HUES64 (cell line): ENCODE measurements at regions not wholly inside any gene's neighbourhood (a gene's known extent, or its start where the extent isn't known, plus 50 kb on each side); places are given as distances from the start of the nearest gene placed in this dataset.
A peak's percentile ranks its signal among the peaks of the same experiment; 100 is the strongest.

Source experiments
- H3K27ac ChIP-seq: 2 replicates; pipeline ENCODE4 v1.7.0; 2013; ENCODE audit warnings: low read depth, low read length, inconsistent platforms
- H3K27me3 ChIP-seq: 2 replicates; pipeline ENCODE4 v1.6.1; 2013; ENCODE audit warnings: mild to moderate bottlenecking, low read length; ENCODE audit not compliant: insufficient read depth
- H3K36me3 ChIP-seq: 2 replicates; pipeline ENCODE4 v1.6.1; 2013; ENCODE audit warnings: mild to moderate bottlenecking, low read length; ENCODE audit not compliant: insufficient read depth
- H3K4me1 ChIP-seq: 2 replicates; pipeline ENCODE4 v1.6.1; 2013; ENCODE audit warnings: mild to moderate bottlenecking, low read length, moderate library complexity; ENCODE audit not compliant: insufficient read depth
- H3K4me3 ChIP-seq: 2 replicates; pipeline ENCODE4 v1.5.1; 2013; ENCODE audit warnings: mild to moderate bottlenecking, low read length, moderate library complexity
- H3K9ac ChIP-seq: 2 replicates; pipeline ENCODE4 v1.6.1; 2013; ENCODE audit warnings: mild to moderate bottlenecking, low read depth, low read length
- H3K9me3 ChIP-seq: 2 replicates; pipeline ENCODE4 v1.6.1; 2013; ENCODE audit warnings: low read depth, low read length; ENCODE audit not compliant: insufficient read depth
- WGBS: fragments of 150-250, 120-280 bp; methylation state at CpG from one replicate; pipeline ENCODE4 v1.1.7; 2013; ENCODE audit warnings: missing lambda C conversion rate; 5-methylcytosine and 5-hydroxymethylcytosine counted together

DNA sequence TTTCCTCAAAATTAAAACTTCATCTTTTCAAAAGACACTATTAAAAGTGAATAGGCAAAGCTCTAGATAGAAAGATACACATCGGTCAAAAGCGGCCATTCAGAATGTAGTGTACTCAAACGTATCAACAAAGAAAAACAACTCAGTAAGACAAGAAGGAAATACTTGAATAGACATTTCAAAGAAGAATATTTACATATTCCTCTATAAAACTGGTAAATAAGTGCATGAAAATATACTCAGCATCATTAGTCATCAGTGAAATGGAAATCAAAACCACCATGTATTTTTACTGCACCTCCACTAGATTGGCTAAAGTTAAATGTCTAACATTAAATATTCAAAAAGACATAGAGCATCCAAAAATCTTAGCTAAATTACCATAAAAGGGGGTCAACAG, 551.1 kb upstream of the SORCS1 start:
- Histone ChIP-seq H3K36me3 (no peaks in the 10 kb centered on the region), H3K27ac (no peak overlapping the region), H3K4me1 (no peaks in the 10 kb centered on the region), H3K4me3 (no peak overlapping the region), H3K27me3 (no peaks in the 10 kb centered on the region), H3K9me3 (no peaks in the 10 kb centered on the region), H3K9ac (no peak overlapping the region)
- WGBS: no CpG with 5 or more reads among the region's 3 CpGs

DNA sequence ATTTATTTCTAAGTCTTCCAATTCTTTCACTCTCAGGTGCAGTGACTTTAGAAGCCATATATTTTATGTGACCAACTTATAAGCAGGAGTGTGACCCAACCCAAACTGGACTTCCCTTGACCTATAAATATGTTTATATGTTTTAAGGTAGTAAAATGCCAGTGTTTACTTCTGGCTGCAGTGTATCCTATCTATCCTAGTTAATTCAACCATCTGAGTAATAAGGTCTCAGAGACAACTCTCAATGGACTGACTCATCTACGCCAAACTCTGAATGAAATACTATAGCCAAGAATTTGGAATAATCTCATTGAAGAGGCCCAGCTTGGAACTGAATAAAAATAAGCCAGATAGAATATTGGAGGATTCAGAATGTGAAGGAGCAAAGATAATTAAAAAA, 544.5 kb upstream of the SORCS1 start:
- no peaks in the 10 kb centered on the region for H3K36me3 ChIP-seq
- no peak overlapping the region for H3K4me3 ChIP-seq
- no peaks in the 10 kb centered on the region for H3K9me3 ChIP-seq
- 100% methylated on average over 1 of the region's 1 CpG for WGBS
- H3K27ac ChIP-seq: no peak overlapping the region
- H3K9ac ChIP-seq: no peak overlapping the region
- no peaks in the 10 kb centered on the region for H3K27me3 ChIP-seq
- H3K4me1 ChIP-seq: no peaks in the 10 kb centered on the region

DNA sequence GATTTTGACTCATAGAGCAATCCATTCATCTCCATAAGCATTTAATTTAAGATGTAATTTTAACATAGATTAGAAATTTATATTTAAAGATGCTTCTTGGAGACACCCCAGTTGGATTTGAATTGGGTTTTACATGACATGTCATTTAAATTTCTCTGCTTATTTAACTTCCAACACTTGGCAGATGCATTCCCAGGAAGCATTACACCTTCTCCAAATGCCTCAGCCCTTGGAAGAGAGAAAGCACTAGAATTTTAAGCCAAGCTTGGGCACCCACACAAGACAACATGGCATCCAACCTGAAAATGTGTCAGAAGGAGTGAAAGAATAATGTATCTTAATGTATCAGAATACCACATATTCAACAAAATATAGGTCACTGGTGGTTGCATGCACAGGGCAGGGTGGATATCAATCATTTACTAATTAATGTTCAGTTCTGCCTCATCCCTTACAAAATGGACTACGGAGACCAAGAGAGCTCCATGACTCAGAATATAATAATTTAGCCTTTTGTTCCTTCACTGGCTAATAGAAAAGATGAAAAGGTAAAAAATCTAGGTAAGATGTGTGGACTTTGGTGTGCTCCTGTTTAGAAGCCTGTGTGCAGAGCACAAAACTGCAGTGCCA, 541.7 kb upstream of the SORCS1 start:
- Histone ChIP-seq H3K9ac (no peak overlapping the region), H3K27ac (no peak overlapping the region), H3K27me3 (no peaks in the 10 kb centered on the region), H3K36me3 (no peaks in the 10 kb centered on the region), H3K4me1 (no peaks in the 10 kb centered on the region), H3K9me3 (no peaks in the 10 kb centered on the region), H3K4me3 (no peak overlapping the region)
- 100% methylated on average over 1 of the region's 1 CpG for WGBS

DNA sequence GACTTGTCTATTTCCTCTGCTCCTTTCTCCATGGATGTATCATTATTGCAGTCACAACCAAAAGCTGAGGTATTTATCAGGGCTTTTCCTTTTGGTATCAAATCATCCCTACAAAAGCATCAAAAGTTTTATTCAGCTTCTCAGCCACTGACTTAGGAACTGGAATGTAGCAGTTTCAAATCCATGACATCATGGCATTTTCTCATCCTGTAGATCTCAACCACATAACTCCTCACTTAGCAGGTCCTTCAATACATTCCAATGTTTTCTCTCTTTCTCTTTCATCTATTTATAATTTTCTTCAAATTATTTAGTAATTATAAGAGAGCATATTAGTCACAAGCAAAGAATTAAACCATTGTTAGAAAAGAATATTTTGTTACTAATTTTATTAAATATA, 537.4 kb upstream of the SORCS1 start:
- Histone ChIP-seq H3K9me3 (no peaks in the 10 kb centered on the region), H3K9ac (no peak overlapping the region), H3K36me3 (no peaks in the 10 kb centered on the region), H3K4me1 (no peaks in the 10 kb centered on the region), H3K4me3 (no peak overlapping the region), H3K27ac (no peak overlapping the region), H3K27me3 (no peaks in the 10 kb centered on the region)

DNA sequence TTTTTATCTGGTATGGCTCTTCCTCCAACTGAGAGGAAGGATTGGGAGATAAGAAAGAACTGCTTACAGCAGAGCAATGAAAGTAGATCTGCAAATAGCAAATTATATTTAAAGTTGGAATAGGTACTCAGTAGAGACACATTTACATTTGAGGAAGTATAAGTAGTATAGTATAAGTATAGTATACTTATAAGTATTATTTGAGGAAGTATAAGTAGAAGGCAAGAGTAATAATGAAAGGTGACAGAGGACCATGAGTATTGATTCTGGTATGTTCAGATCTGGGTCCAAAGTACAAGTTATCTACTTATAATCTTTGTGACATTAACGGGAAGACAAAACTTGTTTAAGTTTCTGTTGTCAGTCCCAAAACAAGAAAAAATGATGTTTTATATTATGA, 527.6 kb upstream of the SORCS1 start:
- Histone ChIP-seq H3K27ac (no peak overlapping the region), H3K4me3 (no peak overlapping the region), H3K9me3 (no peaks in the 10 kb centered on the region), H3K36me3 (no peaks in the 10 kb centered on the region), H3K27me3 (no peaks in the 10 kb centered on the region), H3K4me1 (no peaks in the 10 kb centered on the region), H3K9ac (no peak overlapping the region)
- no CpG with 5 or more reads among the region's 1 CpG for WGBS

DNA sequence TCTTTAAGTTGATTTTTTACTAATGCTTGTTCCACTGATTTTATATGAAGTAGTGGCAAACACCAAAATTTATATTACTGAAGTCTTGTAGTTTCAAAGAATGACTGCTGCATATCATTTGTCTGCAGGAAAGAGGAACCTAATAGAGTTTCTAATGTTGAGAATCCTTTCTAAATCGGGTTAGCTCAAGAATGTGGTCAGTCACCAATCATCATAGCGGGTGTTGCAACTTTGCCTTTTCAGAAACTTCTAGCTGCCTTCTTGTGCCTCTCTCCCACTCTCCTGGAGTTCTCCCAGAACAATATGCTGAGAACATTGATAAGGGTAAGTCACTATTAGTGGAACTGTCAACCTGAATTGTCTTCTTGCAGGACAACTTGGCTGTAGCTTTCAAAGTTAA, 524.8 kb upstream of the SORCS1 start:
- H3K27ac ChIP-seq: no peak overlapping the region
- H3K27me3 ChIP-seq: no peaks in the 10 kb centered on the region
- no peak overlapping the region for H3K9ac ChIP-seq
- WGBS: 84% methylated on average over 2 of the region's 2 CpGs
- no peaks in the 10 kb centered on the region for H3K4me1 ChIP-seq
- no peaks in the 10 kb centered on the region for H3K9me3 ChIP-seq
- H3K4me3 ChIP-seq: no peak overlapping the region
- no peaks in the 10 kb centered on the region for H3K36me3 ChIP-seq

DNA sequence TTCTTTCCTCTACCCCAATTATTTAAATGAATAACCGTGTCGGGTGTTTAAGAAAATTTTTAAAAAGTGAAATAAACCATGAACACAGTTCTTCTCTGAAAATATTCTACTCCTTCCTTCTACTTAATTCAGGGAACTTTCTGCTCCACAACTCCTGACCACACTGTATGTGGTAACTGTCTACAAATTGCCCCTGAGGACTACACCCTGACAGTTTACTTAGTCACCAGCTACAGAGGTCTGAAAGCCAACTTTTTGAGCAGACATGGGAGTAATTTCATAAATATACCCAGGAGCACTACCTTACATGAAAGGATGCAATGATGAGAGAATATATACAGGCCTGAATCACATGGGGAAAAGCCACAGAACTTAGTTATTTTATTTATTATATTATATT, 523.2 kb upstream of the SORCS1 start:
- no peaks in the 10 kb centered on the region for H3K4me1 ChIP-seq

DNA sequence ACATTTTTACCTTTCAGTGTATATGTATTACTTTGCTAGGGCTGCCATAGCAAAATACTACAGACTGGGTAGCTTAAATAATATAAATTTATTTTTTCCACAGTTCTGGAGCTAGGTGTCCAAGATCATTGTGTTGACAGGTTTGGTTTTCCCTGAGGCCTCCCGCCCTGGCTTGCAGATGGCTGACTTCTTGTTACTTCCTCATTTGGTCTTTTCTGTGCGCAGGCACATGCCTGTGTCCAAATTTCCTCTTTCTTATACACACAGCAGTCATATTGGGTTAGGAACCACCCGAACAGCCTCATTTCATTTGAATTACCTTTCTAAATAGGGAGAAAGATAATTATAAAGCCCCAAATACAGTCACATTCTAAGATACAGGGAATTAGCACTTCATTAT, 521.6 kb upstream of the SORCS1 start:
- Histone ChIP-seq H3K4me1 (no peaks in the 10 kb centered on the region), H3K36me3 (no peaks in the 10 kb centered on the region), H3K4me3 (no peak overlapping the region), H3K27ac (no peak overlapping the region), H3K9ac (no peak overlapping the region), H3K9me3 (no peaks in the 10 kb centered on the region), H3K27me3 (no peaks in the 10 kb centered on the region)
- WGBS: 90% methylated on average over 2 of the region's 3 CpGs

More for the DNA sequence above, 523.2 kb upstream of the SORCS1 start:
- Histone ChIP-seq H3K27me3 (no peaks in the 10 kb centered on the region), H3K9ac (no peak overlapping the region), H3K9me3 (no peaks in the 10 kb centered on the region), H3K4me3 (no peak overlapping the region), H3K36me3 (no peaks in the 10 kb centered on the region), H3K27ac (no peak overlapping the region)
- WGBS: no CpG with 5 or more reads among the region's 2 CpGs

DNA sequence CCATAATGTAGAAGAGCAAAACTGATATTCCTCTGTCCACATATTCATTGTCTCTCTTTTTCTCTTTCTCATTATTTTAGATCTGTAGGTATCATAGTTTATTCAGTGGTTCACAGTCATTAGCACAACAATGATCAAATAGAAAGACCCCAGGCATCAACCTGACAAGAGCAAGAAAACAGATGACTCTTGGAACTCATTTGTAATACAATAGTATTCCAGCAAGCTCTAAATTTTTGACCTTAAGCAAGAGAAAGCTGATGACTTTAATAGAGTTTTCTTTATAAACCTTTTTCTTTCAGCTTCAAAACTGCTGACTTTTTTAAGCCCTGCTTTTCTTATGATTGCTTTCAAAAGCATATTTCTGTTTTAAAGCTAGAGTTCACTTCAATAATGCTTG, 507.5 kb upstream of the SORCS1 start:
- Histone ChIP-seq H3K27ac (peak overlapping the region; percentile 83), H3K9ac (no peak overlapping the region), H3K36me3 (no peaks in the 10 kb centered on the region), H3K4me1 (peaks cover 21% of the 10 kb centered on the region), H3K9me3 (no peaks in the 10 kb centered on the region), H3K4me3 (0 out of 2 replicates have a peak overlapping the region, but pooled peaks have one; percentile 11), H3K27me3 (no peaks in the 10 kb centered on the region)

DNA sequence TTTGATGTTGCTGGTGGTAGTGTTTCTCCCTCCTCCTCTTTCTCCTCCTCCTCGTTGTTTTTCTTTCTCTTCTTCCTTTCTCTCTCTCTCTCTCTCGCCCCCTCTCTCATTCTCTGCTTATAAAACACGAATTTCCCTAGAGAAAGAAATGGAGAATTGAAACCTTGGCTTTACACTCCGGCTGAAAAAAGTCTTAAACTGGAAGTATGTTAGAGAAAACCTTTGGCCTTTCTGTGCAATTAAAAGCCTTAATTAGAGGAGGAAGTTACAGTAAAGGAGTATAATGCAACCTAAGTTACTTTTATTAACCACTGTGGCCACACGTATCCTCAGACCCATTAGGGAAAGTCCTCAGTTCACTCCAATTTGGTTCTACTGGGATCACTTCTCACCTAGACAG, 501.7 kb upstream of the SORCS1 start:
- Histone ChIP-seq H3K27ac (no peak overlapping the region), H3K9me3 (peaks cover 5% of the 10 kb centered on the region; the same call in 1 of the 2 replicates), H3K9ac (no peak overlapping the region), H3K4me3 (no peak overlapping the region), H3K36me3 (no peaks in the 10 kb centered on the region), H3K4me1 (peaks cover 3% of the 10 kb centered on the region), H3K27me3 (no peaks in the 10 kb centered on the region)
- 96% methylated on average over 3 of the region's 5 CpGs for WGBS

DNA sequence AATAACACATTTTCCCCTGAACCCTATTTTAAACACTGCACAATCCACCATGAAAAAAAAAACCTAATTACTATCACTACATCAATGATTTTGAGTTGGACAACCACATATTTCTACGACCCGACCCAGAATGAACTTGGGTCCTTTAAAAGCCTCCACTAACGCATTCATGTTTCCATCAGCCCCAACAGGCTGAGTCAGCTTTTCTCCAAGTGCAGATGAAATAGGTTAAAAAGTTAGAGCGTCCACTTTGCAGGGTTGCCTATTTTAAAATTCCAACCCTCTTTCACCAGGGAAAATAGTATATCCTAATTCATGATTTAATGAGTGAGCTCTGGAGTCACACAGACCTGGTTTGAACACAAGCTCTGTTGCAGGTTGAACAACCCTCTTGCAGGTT, 501.0 kb upstream of the SORCS1 start:
- Histone ChIP-seq H3K27ac (no peak overlapping the region), H3K4me1 (no peaks in the 10 kb centered on the region), H3K9ac (no peak overlapping the region), H3K4me3 (no peak overlapping the region), H3K9me3 (peaks cover 5% of the 10 kb centered on the region; the same call in 1 of the 2 replicates), H3K36me3 (no peaks in the 10 kb centered on the region), H3K27me3 (no peaks in the 10 kb centered on the region)
- WGBS: 99% methylated on average over 3 of the region's 4 CpGs

DNA sequence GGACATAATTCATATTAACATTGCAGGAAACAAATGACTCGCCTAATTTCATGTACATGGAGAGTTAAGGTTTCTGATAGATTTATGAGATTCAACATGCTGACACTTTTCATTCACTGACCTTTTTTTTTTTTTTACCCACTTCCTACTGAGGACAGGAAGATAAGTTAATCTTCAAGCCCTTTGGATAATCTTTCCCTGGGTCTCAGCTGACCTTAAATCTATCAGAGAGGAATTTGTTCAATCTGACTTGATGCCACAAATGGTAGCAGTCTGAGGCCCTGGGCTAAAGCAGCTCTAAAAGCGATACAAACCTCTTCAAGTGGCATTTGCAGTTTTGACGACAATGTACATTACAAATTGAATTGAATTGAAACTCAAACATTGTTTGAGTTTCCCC, 493.3 kb upstream of the SORCS1 start:
- Histone ChIP-seq H3K36me3 (no peaks in the 10 kb centered on the region), H3K9me3 (peaks cover 4% of the 10 kb centered on the region; the same call in 1 of the 2 replicates), H3K4me3 (no peak overlapping the region), H3K27me3 (no peaks in the 10 kb centered on the region), H3K27ac (no peak overlapping the region), H3K9ac (no peak overlapping the region), H3K4me1 (no peaks in the 10 kb centered on the region)
- WGBS: 94% methylated on average over 3 of the region's 3 CpGs
